HepG2 (cell line): ENCODE measurements at regions not wholly inside any gene's neighbourhood (a gene's known extent, or its start where the extent isn't known, plus 50 kb on each side); places are given as distances from the start of the nearest gene placed in this dataset.

Experiments used
- CTCF ChIP-seq: sonication (generic); formaldehyde crosslinking; IDR thresholded peaks from 2 replicates; pipeline ENCODE4 v1.5.0; 2020; ENCODE audit warnings: mild to moderate bottlenecking, missing genetic modification reagents, moderate library complexity
- FOXM1 ChIP-seq: sonication (generic); formaldehyde crosslinking; IDR thresholded peaks from 2 replicates; pipeline ENCODE4 v1.5.0; 2020; ENCODE audit warnings: missing genetic modification reagents
- MATR3 ChIP-seq: sonication (generic); formaldehyde crosslinking; IDR thresholded peaks from 2 replicates; pipeline ENCODE4 v1.4.0; 2020; ENCODE audit warnings: missing genetic modification reagents
- NFE2L2 ChIP-seq: fragments of 150-350 bp; IDR thresholded peaks from 2 replicates; pipeline ENCODE4 v1.6.1; 2014; ENCODE audit warnings: low read length
- NR2C2 ChIP-seq: sonication (generic); formaldehyde crosslinking; IDR thresholded peaks from 2 replicates; pipeline ENCODE4 v1.4.0; 2020; ENCODE audit warnings: missing genetic modification reagents, mild to moderate bottlenecking, moderate library complexity, borderline replicate concordance
- RAD21 ChIP-seq: fragments of 450-650 bp; formaldehyde crosslinking; IDR thresholded peaks from 2 replicates; pipeline ENCODE4 v1.5.0; 2020; ENCODE audit warnings: mild to moderate bottlenecking
- RORA ChIP-seq: sonication (generic); formaldehyde crosslinking; IDR thresholded peaks from 2 replicates; pipeline ENCODE4 v1.5.0; 2020; ENCODE audit warnings: mild to moderate bottlenecking, missing genetic modification reagents, moderate library complexity
- SALL1 ChIP-seq: sonication (generic); formaldehyde crosslinking; IDR thresholded peaks from 2 replicates; pipeline ENCODE4 v1.8.0; 2022; ENCODE audit warnings: mild to moderate bottlenecking, missing genetic modification reagents
- THYN1 ChIP-seq: sonication (generic); formaldehyde crosslinking; IDR thresholded peaks from 2 replicates; pipeline ENCODE4 v1.8.1; 2023; ENCODE audit warnings: low read depth, mild to moderate bottlenecking, moderate library complexity, missing genetic modification reagents, borderline replicate concordance
- ZNF510 ChIP-seq: sonication (generic); formaldehyde crosslinking; IDR thresholded peaks from 2 replicates; pipeline ENCODE4 v1.4.0; 2020; ENCODE audit warnings: low read depth, mild to moderate bottlenecking, missing genetic modification reagents
- TF ChIP-seq, protein P1 (sequence below): sonication (generic); formaldehyde crosslinking; IDR thresholded peaks from 2 replicates; pipeline ENCODE4 v1.5.0; 2020; ENCODE audit warnings: mild to moderate bottlenecking, missing genetic modification reagents

DNA sequence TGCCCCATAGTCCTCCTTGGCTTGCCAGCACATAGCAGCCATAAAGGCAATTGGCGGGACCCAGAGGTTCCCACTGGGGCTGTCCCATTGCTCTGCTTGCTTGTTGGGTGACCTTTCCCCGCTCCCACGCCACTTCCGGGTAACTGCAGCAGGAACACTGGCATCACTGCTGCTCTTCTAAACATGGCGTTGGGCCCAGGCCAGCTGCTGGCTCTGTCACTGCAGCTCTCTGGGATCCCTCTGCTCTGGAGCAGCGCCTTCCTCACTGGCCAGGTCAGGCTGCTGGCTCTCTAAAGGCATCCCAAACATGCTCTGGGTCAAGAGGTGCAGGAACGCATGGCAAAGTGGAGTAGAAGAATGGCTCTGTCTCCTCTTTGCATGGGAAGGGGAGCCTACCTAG lies 92.9 kb downstream of the DRD1 start:
- TF ChIP-seq NFE2L2 = no peak
- no peak for TF ChIP-seq ZNF510 (CRISPR knock-in tag)
- no peak for TF ChIP-seq NR2C2 (CRISPR knock-in tag)
- no peak for TF ChIP-seq MATR3
- TF ChIP-seq CTCF = no peak
- TF ChIP-seq RORA (CRISPR knock-in tag) = no peak
- no peak for TF ChIP-seq RAD21 (CRISPR knock-in tag)
- TF ChIP-seq, protein P1, sequence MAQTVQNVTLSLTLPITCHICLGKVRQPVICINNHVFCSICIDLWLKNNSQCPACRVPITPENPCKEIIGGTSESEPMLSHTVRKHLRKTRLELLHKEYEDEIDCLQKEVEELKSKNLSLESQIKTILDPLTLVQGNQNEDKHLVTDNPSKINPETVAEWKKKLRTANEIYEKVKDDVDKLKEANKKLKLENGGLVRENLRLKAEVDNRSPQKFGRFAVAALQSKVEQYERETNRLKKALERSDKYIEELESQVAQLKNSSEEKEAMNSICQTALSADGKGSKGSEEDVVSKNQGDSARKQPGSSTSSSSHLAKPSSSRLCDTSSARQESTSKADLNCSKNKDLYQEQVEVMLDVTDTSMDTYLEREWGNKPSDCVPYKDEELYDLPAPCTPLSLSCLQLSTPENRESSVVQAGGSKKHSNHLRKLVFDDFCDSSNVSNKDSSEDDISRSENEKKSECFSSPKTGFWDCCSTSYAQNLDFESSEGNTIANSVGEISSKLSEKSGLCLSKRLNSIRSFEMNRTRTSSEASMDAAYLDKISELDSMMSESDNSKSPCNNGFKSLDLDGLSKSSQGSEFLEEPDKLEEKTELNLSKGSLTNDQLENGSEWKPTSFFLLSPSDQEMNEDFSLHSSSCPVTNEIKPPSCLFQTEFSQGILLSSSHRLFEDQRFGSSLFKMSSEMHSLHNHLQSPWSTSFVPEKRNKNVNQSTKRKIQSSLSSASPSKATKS (CRISPR knock-in tag) = no peak
- TF ChIP-seq THYN1 (CRISPR knock-in tag) = no peak
- no peak for TF ChIP-seq SALL1
- no peak for TF ChIP-seq FOXM1 (CRISPR knock-in tag)
